ENCODE measurements at regions not wholly inside any gene's neighbourhood (a gene's known extent, or its start where the extent isn't known, plus 50 kb on each side); places are given as distances from the start of the nearest gene placed in this dataset.

- H3K79me2 ChIP-seq (ENCODE audit: control insufficient read depth, insufficient read depth, low read length), result no peaks in the 10 kb centered on the region
- in situ Hi-C loops (cut with MboI), result no loop called here
- FAIRE-seq, result no peak
These were observed 605.3 kb upstream of the B3GALT2 start for GRCh38 chr1:193791746-193792145.

More at GRCh38 chr1:193791746-193792145, 605.3 kb upstream of the B3GALT2 start:
- no peak for DNase-seq (ENCODE audit: low read depth, low spot score)
- TF ChIP-seq SPI1 (IDR thresholded peaks at IDR 0.05; ENCODE audit: borderline replicate concordance, insufficient read depth, low read depth, low read length), result no peak
- no peak for TF ChIP-seq CBX5 (IDR thresholded peaks at IDR 0.05; ENCODE audit: low read depth)
- TF ChIP-seq MLLT1 (IDR thresholded peaks at IDR 0.05), result no peak
- no peak for TF ChIP-seq BCL3 (IDR thresholded peaks at IDR 0.05; ENCODE audit: borderline replicate concordance, insufficient read depth, low read depth, low read length, poor library complexity, severe bottlenecking)
- no peak for TF ChIP-seq HDAC6 (IDR thresholded peaks at IDR 0.05; ENCODE audit: unreplicated experiment)
- no peak for TF ChIP-seq CEBPB (IDR thresholded peaks at IDR 0.05; ENCODE audit: borderline replicate concordance in 1 of 2, low read depth in 2 of 2, low read length in 2 of 2)
- no peak for TF ChIP-seq IKZF1 (conservative IDR thresholded peaks at IDR 0.05)
- no peak for TF ChIP-seq RAD21 (IDR thresholded peaks at IDR 0.05; ENCODE audit: insufficient read depth, low read depth, low read length)
- TF ChIP-seq ZBTB33 (IDR thresholded peaks at IDR 0.05), result no peak
- TF ChIP-seq EZH2 (IDR thresholded peaks at IDR 0.05; ENCODE audit: borderline replicate concordance, control insufficient read depth, low read depth, low read length), result no peak
- TF ChIP-seq NR2C2 (IDR thresholded peaks at IDR 0.05; ENCODE audit: borderline replicate concordance, control insufficient read depth, insufficient read length, low read depth), result no peak
- no peak for TF ChIP-seq SRF (IDR thresholded peaks at IDR 0.05; ENCODE audit: low read depth in 2 of 2, low read length in 2 of 2)
- no peak for TF ChIP-seq CREM (IDR thresholded peaks at IDR 0.05; ENCODE audit: low read depth)
- no peak for TF ChIP-seq STAT3 (IDR thresholded peaks at IDR 0.05; ENCODE audit: low read depth, low read length)
- TF ChIP-seq MAX (IDR thresholded peaks at IDR 0.05; ENCODE audit: low read depth, low read length), result no peak
- TF ChIP-seq ESRRA (IDR thresholded peaks at IDR 0.05; ENCODE audit: low read length), result no peak
- no peak for TF ChIP-seq PAX8 (IDR thresholded peaks at IDR 0.05)
- no peak overlapping the region for H2AFZ ChIP-seq (ENCODE audit: control insufficient read depth, low read depth, low read length)
- no peak overlapping the region for H3K27ac ChIP-seq (ENCODE audit: control insufficient read depth, insufficient read depth)
- H3K9me3 ChIP-seq (replicated peaks; ENCODE audit: control insufficient read depth, insufficient read depth, low read length), result no peaks in the 10 kb centered on the region
- H3K4me3 ChIP-seq, result no peak overlapping the region
- intact Hi-C loops (cut with micrococcal nuclease; ENCODE audit: unreplicated experiment), result no loop called here
- H3K4me2 ChIP-seq (ENCODE audit: control insufficient read depth, insufficient read depth), result no peak overlapping the region
- SMC1A ChIA-PET (ENCODE audit: uncharacterized antibody, unreplicated experiment), result no interaction called here
- H3K36me3 ChIP-seq (ENCODE audit: control insufficient read depth in 2 of 2, insufficient read depth in 2 of 2, low read length in 1 of 2), result no peaks in the 10 kb centered on the region
- POLR2A ChIA-PET, result no interaction called here
- RAD21 ChIA-PET (ENCODE audit: unreplicated experiment), result no interaction called here
- H3K9ac ChIP-seq (ENCODE audit: control insufficient read depth, insufficient read depth, low read length), result no peak overlapping the region
- BruUV-seq (replicated peaks), result no TSS peak
- 36% methylated on average over 3 of the region's 3 CpGs for WGBS (ENCODE audit: insufficient coverage, insufficient replicate concordance, low lambda C conversion rate, missing lambda C conversion rate)
- no peaks in the 10 kb centered on the region for H4K20me1 ChIP-seq (ENCODE audit: control insufficient read depth, insufficient read depth)
- no peaks in the 10 kb centered on the region for H3K27me3 ChIP-seq (replicated peaks in 1 of 2; ENCODE audit: control insufficient read depth in 2 of 2, insufficient read depth in 2 of 2, low read length in 1 of 2)
- CTCF ChIA-PET, result no interaction called here
- no peak for ATAC-seq
- no peaks in the 10 kb centered on the region for H3K4me1 ChIP-seq (ENCODE audit: control insufficient read depth, insufficient read depth, low read length)
